ENCODE measurements at regions not wholly inside any gene's neighbourhood (a gene's known extent, or its start where the extent isn't known, plus 50 kb on each side); places are given as distances from the start of the nearest gene placed in this dataset.

- TF ChIP-seq CTCF (IDR thresholded peaks at IDR 0.05): no peak
- TF ChIP-seq POLR2A (IDR thresholded peaks at IDR 0.05): no peak
- TF ChIP-seq POLR2AphosphoS5 (IDR thresholded peaks at IDR 0.05): no peak
Observed at GRCh38 chr4:1463927-1464540, 57.8 kb upstream of the NKX1-1 start.
